ENCODE measurements at regions not wholly inside any gene's neighbourhood (a gene's known extent, or its start where the extent isn't known, plus 50 kb on each side); places are given as distances from the start of the nearest gene placed in this dataset.
"Not testable (repeated sequence)": the region's sequence is repeated elsewhere in the genome, so short reads cannot be mapped to it uniquely, and the experiment has no call there.

GRCh38 chr6:81456416-81456815 lies 296.1 kb downstream of the TENT5A start:
- no peak for DNase-seq

DNA sequence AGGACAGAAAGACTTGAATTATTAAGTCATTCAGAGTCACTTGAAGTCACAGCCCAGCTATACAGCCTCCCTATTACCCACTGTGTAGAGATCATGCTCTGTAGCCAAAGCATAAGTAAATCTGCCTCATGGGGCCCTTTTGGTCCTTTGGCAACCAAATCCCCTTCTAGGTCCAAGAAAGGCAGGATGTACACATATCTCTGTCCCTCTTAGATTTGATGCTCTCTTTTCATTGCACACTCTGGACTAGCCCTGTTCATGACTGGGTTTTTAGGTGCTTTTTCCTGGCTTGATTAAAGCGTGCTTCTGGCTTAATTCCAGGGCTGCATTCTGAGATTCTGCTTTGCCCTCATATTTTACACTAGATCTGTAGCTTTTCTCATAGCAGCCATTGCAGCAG lies 296.8 kb downstream of the TENT5A start:
- peak; percentile 23 for DNase-seq

DNA sequence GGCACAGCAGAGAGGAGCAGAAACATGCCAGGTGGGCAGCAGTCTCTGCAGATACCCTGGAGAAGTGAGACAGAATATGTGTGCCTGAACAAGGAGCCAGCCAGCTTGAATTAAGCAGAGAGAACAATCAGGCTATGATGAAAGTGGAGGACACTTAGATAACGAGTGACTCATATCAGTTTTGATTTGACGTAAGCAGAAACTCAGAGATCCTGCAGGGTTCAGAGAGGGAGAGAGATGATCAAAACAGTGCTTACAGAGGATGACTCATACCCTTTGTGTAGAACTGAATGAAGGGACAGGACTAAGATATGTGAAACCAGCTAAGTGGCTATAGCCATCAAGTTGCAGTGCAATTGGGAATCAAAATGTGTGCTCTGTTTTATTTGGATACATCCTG lies 300.7 kb downstream of the TENT5A start:
- DNase-seq, result no peak

GRCh38 chr6:81450180-81450579 lies 302.3 kb downstream of the TENT5A start:
- no peak for DNase-seq

- DNase-seq, result no peak
These were observed 306.0 kb downstream of the TENT5A start for GRCh38 chr6:81446509-81446908.

GRCh38 chr6:81439417-81439816 lies 313.1 kb downstream of the TENT5A start:
- no peak for DNase-seq

DNA sequence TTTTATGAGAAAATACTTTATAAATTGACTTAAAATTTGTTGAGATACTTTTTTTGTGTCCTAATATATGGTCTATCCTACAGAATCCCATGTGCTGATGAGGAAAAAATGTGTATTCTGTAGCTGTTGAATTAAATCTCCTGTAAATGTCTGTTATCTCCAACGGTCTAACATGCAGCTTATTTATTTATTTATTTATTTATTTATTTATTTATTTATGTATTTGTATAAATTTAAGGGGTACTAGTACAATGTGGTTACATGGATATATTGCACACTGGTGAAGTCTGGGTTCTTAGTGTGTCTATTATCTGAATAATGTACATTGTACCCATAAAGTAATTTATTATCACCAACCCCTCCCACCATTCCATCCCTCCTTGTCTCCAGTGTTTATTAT lies 315.5 kb downstream of the TENT5A start:
- DNase-seq, result no peak

- DNase-seq, result no peak
These were observed 339.2 kb downstream of the TENT5A start for GRCh38 chr6:81413306-81413705.

DNA sequence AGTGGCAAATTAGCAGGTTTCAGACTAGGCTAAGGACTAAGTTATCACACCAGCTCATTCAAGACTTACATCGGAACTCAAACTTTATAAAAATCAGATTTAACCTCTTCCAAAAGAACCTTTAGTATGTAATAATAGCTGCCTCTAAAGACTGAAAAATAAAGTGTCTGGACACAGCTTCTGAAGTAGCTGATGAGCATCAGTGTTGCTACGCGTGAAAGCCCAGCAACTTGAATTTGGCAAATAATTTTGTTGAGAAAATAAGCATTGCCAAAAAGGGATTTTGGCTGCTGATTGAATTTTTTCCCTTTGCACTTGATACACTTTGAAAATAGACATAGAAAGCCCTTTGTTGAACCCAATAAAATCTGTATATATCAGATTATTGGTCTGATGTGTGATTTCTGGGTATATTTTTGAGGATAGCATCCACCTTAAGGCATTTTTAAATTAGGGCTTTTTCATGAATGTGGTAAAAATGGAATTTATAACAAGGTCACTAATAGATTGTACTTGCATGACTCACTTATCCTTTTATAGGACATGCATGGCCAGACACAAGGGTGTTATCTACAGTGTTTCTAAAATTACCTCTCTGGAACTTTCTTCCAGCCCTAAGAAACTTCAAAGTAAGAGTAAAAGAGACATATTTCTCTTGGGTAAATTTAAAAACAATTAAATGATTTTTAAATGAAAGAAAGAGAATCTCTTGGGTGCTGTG lies 350.4 kb downstream of the TENT5A start:
- no peak for DNase-seq

DNA sequence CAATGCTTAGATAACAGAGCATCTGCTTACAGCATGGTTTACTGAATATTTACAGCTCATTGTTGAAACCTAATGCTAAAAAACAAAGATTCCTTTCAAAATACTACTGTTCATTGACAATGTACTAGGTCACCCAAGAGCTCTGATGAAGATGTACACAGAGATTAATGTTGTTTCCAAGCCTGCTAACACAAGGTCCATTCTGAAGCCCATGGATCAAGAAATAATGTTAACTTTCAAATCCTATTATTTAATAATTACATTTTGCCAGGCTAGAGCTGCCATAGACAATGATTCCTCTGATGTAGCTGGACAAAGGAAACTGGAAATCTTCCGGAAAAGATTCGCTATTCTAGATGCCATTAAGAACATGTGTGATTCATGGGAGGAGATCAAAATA lies 355.6 kb downstream of the TENT5A start:
- no peak for DNase-seq

GRCh38 chr6:81387163-81387562 lies 365.3 kb downstream of the TENT5A start:
- no peak for DNase-seq

DNA sequence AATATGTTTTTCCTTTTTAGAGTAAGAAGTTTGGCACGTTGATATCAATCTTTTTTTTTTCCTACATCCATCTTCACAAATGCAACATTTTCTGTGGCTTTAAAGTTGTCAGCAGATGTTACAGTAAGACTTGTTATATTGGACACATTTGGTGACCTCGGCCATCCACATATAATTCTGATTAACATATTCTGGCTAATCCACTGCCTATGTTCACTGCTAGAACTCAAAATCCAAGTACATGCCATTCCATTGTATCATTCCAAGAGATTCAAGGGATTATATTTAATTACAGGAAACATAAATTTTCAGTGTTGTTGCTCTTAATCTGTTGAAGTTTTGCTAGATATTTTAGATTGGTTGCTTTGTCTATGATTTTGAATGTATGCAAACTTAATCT lies 367.6 kb downstream of the TENT5A start:
- no peak for DNase-seq

DNA sequence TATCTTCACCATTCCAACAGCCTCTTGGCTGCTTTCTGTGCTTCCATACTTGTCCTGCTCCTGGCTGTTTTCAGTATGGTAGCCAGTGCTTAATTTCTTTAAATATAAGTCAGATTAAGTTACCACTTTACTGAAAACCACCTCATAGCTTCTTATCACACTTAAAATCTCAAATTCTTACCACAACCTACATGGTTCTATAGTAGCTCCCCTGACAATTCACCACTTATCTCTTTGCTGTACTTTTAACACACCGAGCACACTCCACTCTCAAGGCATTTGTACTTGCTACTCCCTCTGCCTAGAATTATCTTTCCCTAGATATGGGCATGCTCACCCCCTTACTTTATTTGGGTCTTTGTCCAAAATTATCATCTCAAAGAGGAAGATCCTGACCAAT lies 369.0 kb downstream of the TENT5A start:
- DNase-seq, result no peak

DNA sequence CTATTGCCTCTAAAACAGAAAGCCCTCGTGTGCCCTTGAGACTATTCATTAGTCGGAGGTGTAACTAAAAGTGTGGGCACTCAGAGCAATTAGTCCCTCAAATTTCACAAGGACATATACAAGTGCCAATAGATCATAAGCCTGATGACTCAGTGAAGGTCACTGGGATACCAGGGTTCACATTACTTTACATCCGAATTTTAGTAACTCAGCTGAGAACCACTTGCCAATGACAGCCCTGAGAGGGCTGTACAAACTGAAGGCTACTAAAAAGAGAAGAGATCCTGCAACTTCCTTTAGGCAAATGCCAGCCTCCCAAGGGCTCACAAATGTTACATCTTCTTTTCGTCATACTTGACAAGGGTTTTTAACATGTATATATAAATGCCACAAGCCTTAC lies 369.6 kb downstream of the TENT5A start:
- DNase-seq, result no peak

DNA sequence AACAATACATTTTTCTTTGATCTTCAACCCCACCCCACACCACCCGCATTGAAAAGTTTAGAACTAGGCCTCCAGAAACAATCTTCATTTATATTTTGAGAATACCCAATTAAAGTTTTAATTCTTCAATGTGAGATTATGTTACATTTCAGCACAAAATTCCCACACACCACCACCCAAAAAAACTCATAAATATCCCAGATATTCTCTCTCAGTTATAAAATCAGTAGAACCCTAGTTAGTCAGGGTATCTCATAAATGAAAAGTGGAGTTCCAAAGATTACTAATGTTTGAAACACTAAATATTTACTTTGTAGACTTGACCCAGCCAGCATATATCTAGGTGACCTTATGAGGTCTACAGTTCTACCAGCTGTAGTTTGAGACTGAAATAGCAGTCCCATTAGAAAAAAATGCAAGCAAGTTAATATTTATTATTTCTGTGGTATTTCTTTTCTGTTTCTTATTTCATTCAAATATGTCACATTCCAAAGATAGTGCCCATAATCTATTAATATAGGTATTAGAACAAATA lies 371.0 kb downstream of the TENT5A start:
- DNase-seq, result no peak

GRCh38 chr6:81380718-81381338 lies 371.7 kb downstream of the TENT5A start:
- DNase-seq, result no peak

DNA sequence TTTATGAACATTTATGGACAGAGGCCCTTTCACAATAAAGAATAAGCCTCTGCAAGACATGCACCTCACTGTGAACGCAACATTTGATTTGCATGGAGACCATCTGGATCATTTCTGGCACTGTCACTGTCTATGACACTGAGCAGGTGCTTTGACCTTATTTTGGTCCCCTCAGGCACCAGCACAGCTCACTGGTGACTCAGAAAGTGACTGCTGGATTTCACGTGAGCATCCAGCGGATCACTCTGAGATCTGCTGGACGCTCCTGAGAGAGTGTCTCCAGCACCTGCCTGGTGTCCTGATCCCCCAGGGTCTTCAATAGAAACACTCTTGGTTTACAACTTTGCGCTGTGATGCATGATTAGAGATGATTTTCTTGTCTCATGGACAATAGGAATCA lies 375.7 kb downstream of the TENT5A start:
- no peak for DNase-seq

DNA sequence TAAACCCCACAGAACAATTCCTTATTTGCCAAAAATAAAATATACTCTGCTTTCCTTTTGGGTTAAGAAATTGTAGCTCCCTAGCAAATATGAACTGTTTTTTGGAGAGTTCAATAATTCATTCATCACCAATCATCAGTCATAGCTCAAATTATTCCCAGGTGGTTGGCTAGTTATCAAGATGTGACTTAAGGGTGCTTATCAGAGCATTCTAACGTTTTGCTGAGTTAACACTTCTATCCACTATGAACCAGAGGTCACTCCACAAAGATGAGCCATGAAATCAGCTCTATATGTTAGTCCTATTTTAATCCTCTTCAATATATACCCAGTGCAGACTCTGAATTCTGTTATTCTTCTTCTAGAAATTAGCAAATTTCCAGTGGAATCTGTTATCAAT lies 379.1 kb downstream of the TENT5A start:
- no peak for DNase-seq

DNA sequence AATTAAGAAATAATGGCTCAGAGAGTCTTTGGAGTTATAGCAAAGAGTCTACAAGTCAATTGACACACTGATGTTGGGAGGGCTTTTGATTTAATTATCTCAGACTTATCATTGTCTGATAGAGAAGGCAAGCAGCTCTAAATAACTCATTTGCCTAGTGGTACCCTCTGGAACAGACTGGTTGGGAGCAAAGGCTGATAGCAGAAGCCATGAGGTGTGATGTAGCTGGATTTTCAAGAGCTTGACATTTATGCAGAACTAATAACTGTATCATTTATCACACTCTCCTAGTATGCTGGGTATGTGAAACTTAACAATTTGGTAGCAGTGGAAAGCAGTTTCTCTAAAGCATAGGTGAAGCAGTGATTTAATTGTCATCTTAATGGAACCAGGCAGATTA lies 380.6 kb downstream of the TENT5A start:
- DNase-seq, result no peak

GRCh38 chr6:81366972-81367371 lies 385.5 kb downstream of the TENT5A start:
- DNase-seq, result no peak

DNA sequence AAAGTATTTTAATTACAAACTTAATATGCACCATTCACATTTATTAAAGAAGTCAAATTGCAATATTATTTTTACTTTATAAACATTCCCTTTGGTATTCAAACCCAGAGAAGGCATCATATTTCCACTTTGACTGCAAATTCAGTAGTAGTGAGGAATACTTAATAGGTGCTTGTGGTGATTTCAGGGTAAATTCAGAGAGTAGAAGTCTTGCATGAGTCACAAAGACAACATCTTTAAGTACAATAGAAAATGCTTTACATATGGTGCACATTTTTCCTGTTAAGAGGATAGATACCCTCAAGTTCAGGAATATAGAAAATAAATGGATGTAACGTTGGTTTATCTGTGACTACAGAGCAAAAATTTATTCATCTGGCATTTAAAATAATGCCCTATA lies 390.2 kb downstream of the TENT5A start:
- no peak for DNase-seq

- DNase-seq, result no peak
These were observed 399.2 kb downstream of the TENT5A start for GRCh38 chr6:81353262-81353661.

- DNase-seq, result not testable (repeated sequence)
These were observed 408.5 kb downstream of the TENT5A start for GRCh38 chr6:81344026-81344425.

DNA sequence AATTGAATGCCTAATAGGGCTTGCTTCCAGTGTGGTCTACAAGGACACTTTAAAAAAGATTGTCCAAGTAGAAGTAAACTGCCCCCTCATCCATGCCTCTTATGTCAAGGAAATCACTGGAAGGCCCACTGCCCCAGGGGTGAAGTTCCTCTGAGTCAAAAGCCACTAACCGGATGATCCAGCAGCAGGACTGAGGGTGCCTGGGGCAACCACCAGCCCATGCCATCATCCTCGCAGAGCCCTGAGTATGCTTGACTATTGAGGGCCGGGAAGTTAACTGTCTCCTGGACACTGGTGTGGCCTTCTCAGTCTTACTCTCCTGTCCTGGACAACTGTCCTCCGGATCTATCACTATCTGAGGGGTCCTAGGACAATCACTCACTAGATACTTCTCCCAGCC lies 411.5 kb downstream of the TENT5A start:
- DNase-seq, result no peak

Data from hindlimb muscle (tissue), 1 donor.